Stimulated activated CD4-positive, alpha-beta T cell treated with anti-CD3 and anti-CD28 coated beads, Interleukin-1b, Interleukin-23, amount 100 ng/mL, for 4 hours (primary cell): ENCODE measurements at regions not wholly inside any gene's neighbourhood (a gene's known extent, or its start where the extent isn't known, plus 50 kb on each side); places are given as distances from the start of the nearest gene placed in this dataset.
"Not testable (repeated sequence)": the region's sequence is repeated elsewhere in the genome, so short reads cannot be mapped to it uniquely, and the experiment has no call there.

ENCODE experiments used
- DNase-seq, 2 donors: peaks; one replicate each; pipeline ENCODE4 v3.0.0-alpha.2; 2020; ENCODE audit warnings: low read depth in 2 of 2

GRCh38 chr13:72657379-72657778 is 70.0 kb downstream of the MZT1 start:
- no peak for DNase-seq

- no peak for DNase-seq
These were observed 71.1 kb downstream of the MZT1 start for GRCh38 chr13:72656357-72656756.

- DNase-seq, result no peak
These were observed 73.9 kb downstream of the MZT1 start for GRCh38 chr13:72653506-72653905.

GRCh38 chr13:72652681-72653080 is 74.7 kb downstream of the MZT1 start:
- DNase-seq, result no peak

- DNase-seq, result no peak
These were observed 76.3 kb downstream of the MZT1 start for GRCh38 chr13:72651144-72651543.

GRCh38 chr13:72650051-72650700 is 77.3 kb downstream of the MZT1 start:
- DNase-seq, result no peak

- DNase-seq, result no peak
These were observed 78.8 kb downstream of the MZT1 start for GRCh38 chr13:72648513-72649065.

- DNase-seq, result no peak
These were observed 80.0 kb downstream of the MZT1 start for GRCh38 chr13:72647422-72647821.

GRCh38 chr13:72645521-72645920 is 81.9 kb downstream of the MZT1 start:
- no peak for DNase-seq

GRCh38 chr13:72643311-72643989 is 84.0 kb downstream of the MZT1 start:
- peak; percentile 21 to 51 for DNase-seq

GRCh38 chr13:72639377-72639776 is 88.1 kb downstream of the MZT1 start:
- no peak for DNase-seq

GRCh38 chr13:72638059-72638815 is 89.2 kb downstream of the MZT1 start:
- no peak for DNase-seq

GRCh38 chr13:72637561-72637960 is 89.9 kb downstream of the MZT1 start:
- no peak for DNase-seq

- no peak for DNase-seq
These were observed 92.6 kb downstream of the MZT1 start for GRCh38 chr13:72634859-72635258.

- no peak for DNase-seq
These were observed 104.9 kb downstream of the MZT1 start for GRCh38 chr13:72622546-72622945.

GRCh38 chr13:72620874-72621273 is 106.6 kb downstream of the MZT1 start:
- no peak for DNase-seq

GRCh38 chr13:72617951-72618350 is 109.5 kb downstream of the MZT1 start:
- no peak for DNase-seq

GRCh38 chr13:72617186-72617585 is 110.2 kb downstream of the MZT1 start:
- no peak for DNase-seq

- not testable (repeated sequence) for DNase-seq
These were observed 117.1 kb downstream of the MZT1 start for GRCh38 chr13:72610251-72610891.

- DNase-seq, result no peak
These were observed 128.2 kb downstream of the MZT1 start for GRCh38 chr13:72599178-72599743.

GRCh38 chr13:72590091-72590740 is 137.2 kb downstream of the MZT1 start:
- no peak for DNase-seq
